Vagina (tissue), 2 donors: ENCODE measurements at regions not wholly inside any gene's neighbourhood (a gene's known extent, or its start where the extent isn't known, plus 50 kb on each side); places are given as distances from the start of the nearest gene placed in this dataset.

Source experiments
- CTCF ChIP-seq, 3 experiments: fragments of 450-650 bp in 2 of 3; fragments of 200-600 bp in 1 of 3; sonication (generic) in 1 of 3; IDR thresholded peaks; one replicate each; pipeline ENCODE4 v1.5.1; 2017 to 2019; ENCODE audit warnings: antibody characterized with exemption in 3 of 3, mild to moderate bottlenecking in 2 of 3, moderate library complexity in 2 of 3
- POLR2A ChIP-seq, 2 donors: fragments of 450-650 bp; IDR thresholded peaks; one replicate each; pipeline ENCODE4 v1.6.1; 2017; ENCODE audit warnings: antibody characterized with exemption in 2 of 2, mild to moderate bottlenecking in 2 of 2, moderate library complexity in 2 of 2
- POLR2AphosphoS5 ChIP-seq, 2 donors: sonication (generic); formaldehyde crosslinking; IDR thresholded peaks; one replicate each; pipeline ENCODE4 v1.9.0; 2017; ENCODE audit warnings: antibody characterized with exemption in 2 of 2, mild to moderate bottlenecking in 2 of 2, low read depth in 1 of 2; ENCODE audit not compliant: insufficient read depth in 1 of 2

GRCh38 chr4:59565836-59566235 is 1634.3 kb upstream of the ADGRL3 start:
- TF ChIP-seq CTCF (IDR thresholded peaks at IDR 0.05) (no peak), POLR2A (IDR thresholded peaks at IDR 0.05) (no peak), POLR2AphosphoS5 (IDR thresholded peaks at IDR 0.05; ENCODE audit: insufficient read depth in 1 of 2, low read depth in 1 of 2) (no peak)
